ENCODE measurements at regions not wholly inside any gene's neighbourhood (a gene's known extent, or its start where the extent isn't known, plus 50 kb on each side); places are given as distances from the start of the nearest gene placed in this dataset.
A peak's percentile ranks its signal among the peaks of the same experiment; 100 is the strongest.

DNA sequence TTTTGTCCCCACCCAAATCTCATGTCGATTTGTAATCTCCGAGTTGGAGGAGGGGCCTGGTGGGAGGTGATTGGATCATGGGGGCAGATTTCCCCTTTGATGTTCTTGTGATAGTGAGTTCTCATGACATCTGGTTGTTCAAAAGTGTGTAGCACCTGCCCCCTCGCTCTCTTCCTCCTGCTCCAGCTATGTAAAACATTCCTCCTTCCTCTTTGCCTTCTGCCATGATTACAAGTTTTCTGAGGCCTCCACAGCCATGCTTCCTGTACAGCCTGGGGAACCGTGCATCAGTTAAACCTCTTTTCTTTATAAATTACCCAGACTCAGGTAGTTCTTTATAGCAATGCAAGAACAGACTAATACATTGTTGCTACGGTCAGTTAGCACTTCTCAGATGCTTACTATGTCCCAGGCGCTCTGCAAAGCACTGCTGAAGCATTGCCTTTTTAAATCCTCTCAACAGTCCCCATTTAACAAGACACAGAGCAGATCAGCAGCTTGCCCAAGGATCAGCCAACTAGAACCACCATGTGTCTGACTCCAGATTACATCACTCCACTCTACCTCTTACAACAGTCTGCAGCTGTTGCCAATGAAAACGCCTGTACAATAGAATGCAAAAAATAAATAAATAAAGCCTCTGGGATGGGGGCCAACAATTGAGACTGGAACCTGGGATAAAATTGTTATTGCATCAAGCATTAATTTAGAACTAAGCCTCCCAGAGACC is 52.4 kb upstream of the USP1 start:
- Histone ChIP-seq H3K4me3 (no peak overlapping the region), H3K27me3 (ENCODE audit: control insufficient read depth in 3 of 3, insufficient read depth in 3 of 3, low read length in 2 of 3) (no peaks in the 10 kb centered on the region), H3K36me3 (ENCODE audit: control insufficient read depth in 4 of 4, insufficient read depth in 4 of 4, low read length in 4 of 4) (no peaks in the 10 kb centered on the region), H3K9ac (ENCODE audit: insufficient read depth in 1 of 2, low read length in 2 of 2) (no peak overlapping the region), H3K9me3 (ENCODE audit: control insufficient read depth in 4 of 4, insufficient read depth in 3 of 4, low read length in 3 of 4) (peaks cover 0 to 2% (median 0%) of the 10 kb centered on the region in 4 donors), H3K4me1 (ENCODE audit: control insufficient read depth in 5 of 5, insufficient read depth in 5 of 5, low read length in 5 of 5) (peaks cover 0 to 21% (median 13%) of the 10 kb centered on the region in 5 donors), H3K27ac (ENCODE audit: low read depth in 1 of 2, low read length in 1 of 2) (no peak overlapping the region)
- DNase-seq = peak; percentile 81 to 95 (median 95)
- no peak for ATAC-seq (ENCODE audit: insufficient read depth, low FRiP score)
- WGBS, 2 donors = 67% methylated on average over 7 of the region's 7 CpGs
- TF ChIP-seq, protein P1, sequence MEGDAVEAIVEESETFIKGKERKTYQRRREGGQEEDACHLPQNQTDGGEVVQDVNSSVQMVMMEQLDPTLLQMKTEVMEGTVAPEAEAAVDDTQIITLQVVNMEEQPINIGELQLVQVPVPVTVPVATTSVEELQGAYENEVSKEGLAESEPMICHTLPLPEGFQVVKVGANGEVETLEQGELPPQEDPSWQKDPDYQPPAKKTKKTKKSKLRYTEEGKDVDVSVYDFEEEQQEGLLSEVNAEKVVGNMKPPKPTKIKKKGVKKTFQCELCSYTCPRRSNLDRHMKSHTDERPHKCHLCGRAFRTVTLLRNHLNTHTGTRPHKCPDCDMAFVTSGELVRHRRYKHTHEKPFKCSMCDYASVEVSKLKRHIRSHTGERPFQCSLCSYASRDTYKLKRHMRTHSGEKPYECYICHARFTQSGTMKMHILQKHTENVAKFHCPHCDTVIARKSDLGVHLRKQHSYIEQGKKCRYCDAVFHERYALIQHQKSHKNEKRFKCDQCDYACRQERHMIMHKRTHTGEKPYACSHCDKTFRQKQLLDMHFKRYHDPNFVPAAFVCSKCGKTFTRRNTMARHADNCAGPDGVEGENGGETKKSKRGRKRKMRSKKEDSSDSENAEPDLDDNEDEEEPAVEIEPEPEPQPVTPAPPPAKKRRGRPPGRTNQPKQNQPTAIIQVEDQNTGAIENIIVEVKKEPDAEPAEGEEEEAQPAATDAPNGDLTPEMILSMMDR (IDR thresholded peaks at IDR 0.05; ENCODE audit: control extremely low read depth, extremely low read depth) = no peak

DNA sequence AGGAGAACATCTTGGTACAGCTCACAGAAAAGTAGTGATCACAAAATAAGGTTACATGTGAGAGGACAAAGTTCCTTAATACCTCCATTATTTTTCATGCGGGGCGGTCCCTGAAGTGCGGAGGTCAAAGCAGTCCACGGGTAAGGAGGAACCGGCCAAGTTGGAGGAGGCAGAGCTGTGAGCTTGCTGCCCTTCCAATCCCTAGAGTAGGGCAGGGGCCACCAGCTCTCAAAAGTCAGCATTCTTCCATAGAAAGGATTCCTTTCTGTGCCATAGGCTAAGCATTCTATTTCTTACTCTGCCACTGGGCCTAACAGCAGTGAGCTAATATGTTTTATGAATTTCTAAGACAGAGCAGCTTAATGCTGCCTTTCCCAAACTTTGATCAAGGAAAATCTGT is 50.9 kb upstream of the USP1 start:
- H3K4me1 ChIP-seq (ENCODE audit: control insufficient read depth in 5 of 5, insufficient read depth in 5 of 5, low read length in 5 of 5) = peaks cover 0 to 21% (median 13%) of the 10 kb centered on the region in 5 donors
- no peaks in the 10 kb centered on the region for H3K36me3 ChIP-seq (ENCODE audit: control insufficient read depth in 4 of 4, insufficient read depth in 4 of 4, low read length in 4 of 4)
- no peak overlapping the region for H3K9ac ChIP-seq (ENCODE audit: insufficient read depth in 1 of 2, low read length in 2 of 2)
- no peak overlapping the region for H3K4me3 ChIP-seq
- DNase-seq = no peak
- WGBS, 2 donors = 87 to 93% methylated on average over 5 of the region's 5 CpGs
- peaks cover 0 to 2% (median 0%) of the 10 kb centered on the region in 4 donors for H3K9me3 ChIP-seq (ENCODE audit: control insufficient read depth in 4 of 4, insufficient read depth in 3 of 4, low read length in 3 of 4)
- ATAC-seq (ENCODE audit: insufficient read depth, low FRiP score) = no peak
- H3K27me3 ChIP-seq (ENCODE audit: control insufficient read depth in 3 of 3, insufficient read depth in 3 of 3, low read length in 2 of 3) = no peaks in the 10 kb centered on the region
- H3K27ac ChIP-seq (ENCODE audit: low read depth in 1 of 2, low read length in 1 of 2) = no peak overlapping the region
- TF ChIP-seq, protein P1 (IDR thresholded peaks at IDR 0.05; ENCODE audit: control extremely low read depth, extremely low read depth) = no peak

DNA sequence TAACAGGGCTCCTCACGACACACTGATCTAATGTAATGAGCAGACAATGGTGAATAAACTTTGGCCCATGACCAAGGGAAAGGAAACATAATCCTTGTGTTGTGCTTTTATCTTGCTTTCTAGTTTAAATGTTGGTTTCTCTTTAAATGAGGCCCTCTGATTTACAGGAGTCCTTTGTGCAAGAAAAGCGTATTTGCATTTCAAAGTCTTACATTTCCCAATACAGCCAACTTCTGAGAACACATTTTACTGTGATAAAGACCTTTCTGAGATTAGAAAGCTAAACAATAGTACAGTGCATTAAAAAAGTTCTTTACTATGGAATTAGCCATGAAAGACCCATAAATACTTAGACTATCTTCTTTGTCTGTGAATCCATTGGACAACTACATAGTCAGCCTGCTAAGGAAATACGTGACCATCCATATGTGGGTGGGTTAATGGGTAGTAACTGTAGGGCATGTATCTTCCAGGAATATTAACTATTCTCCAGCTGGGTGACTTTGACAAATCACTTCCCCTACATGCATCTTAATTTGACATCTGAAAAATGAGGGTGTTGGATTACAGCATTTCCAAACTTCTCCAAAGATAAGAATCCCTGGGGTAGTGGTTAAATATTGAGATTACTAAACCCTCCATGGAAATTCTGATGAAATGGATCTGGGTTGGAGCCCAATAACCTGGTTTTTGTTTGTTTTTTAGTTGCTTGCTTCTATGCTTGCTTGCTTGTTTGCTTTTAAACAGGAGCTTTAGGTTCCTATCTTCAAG is 50.3 kb upstream of the USP1 start:
- TF ChIP-seq, protein P1 (IDR thresholded peaks at IDR 0.05; ENCODE audit: control extremely low read depth, extremely low read depth) = no peak
- WGBS, 2 donors = 45 to 64% methylated on average over 3 of the region's 3 CpGs
- H3K27me3 ChIP-seq (ENCODE audit: control insufficient read depth in 3 of 3, insufficient read depth in 3 of 3, low read length in 2 of 3) = no peaks in the 10 kb centered on the region
- DNase-seq (peak in 2 of 3 donors; percentile 64 to 70), ATAC-seq (ENCODE audit: insufficient read depth, low FRiP score) (no peak)
- peaks cover 0 to 2% (median 0%) of the 10 kb centered on the region in 4 donors for H3K9me3 ChIP-seq (ENCODE audit: control insufficient read depth in 4 of 4, insufficient read depth in 3 of 4, low read length in 3 of 4)
- no peak overlapping the region for H3K9ac ChIP-seq (ENCODE audit: insufficient read depth in 1 of 2, low read length in 2 of 2)
- no peaks in the 10 kb centered on the region for H3K36me3 ChIP-seq (ENCODE audit: control insufficient read depth in 4 of 4, insufficient read depth in 4 of 4, low read length in 4 of 4)
- H3K4me1 ChIP-seq (ENCODE audit: control insufficient read depth in 5 of 5, insufficient read depth in 5 of 5, low read length in 5 of 5) = peaks cover 0 to 21% (median 13%) of the 10 kb centered on the region in 5 donors
- no peak overlapping the region for H3K27ac ChIP-seq (ENCODE audit: low read depth in 1 of 2, low read length in 1 of 2)
- no peak overlapping the region for H3K4me3 ChIP-seq
